Liver (tissue), 7 donors: ENCODE measurements at regions not wholly inside any gene's neighbourhood (a gene's known extent, or its start where the extent isn't known, plus 50 kb on each side); places are given as distances from the start of the nearest gene placed in this dataset.

Experiments
- DNase-seq: peaks from one replicate; pipeline ENCODE4 v3.0.0-alpha.2; 2017; ENCODE audit warnings: low spot score
- H3K27ac ChIP-seq, 2 donors: one replicate each; pipeline ENCODE4 v1.7.0; 2013; ENCODE audit warnings: inconsistent platforms in 2 of 2, low read length in 2 of 2, control low read depth in 1 of 2, low read depth in 1 of 2, mild to moderate bottlenecking in 1 of 2
- H3K27me3 ChIP-seq, 4 donors: one replicate each; pipeline versions ENCODE4 v1.6.1 to v1.7.0; 2013; ENCODE audit warnings: low read length in 3 of 4, inconsistent platforms in 1 of 4, mild to moderate bottlenecking in 1 of 4, moderate library complexity in 1 of 4; ENCODE audit not compliant: control insufficient read depth in 4 of 4, insufficient read depth in 4 of 4
- H3K36me3 ChIP-seq, 4 donors: one replicate each; pipeline versions ENCODE4 v1.6.1 to v1.7.0; 2013; ENCODE audit warnings: low read length in 3 of 4, mild to moderate bottlenecking in 3 of 4, low read depth in 1 of 4, moderate library complexity in 1 of 4; ENCODE audit not compliant: control insufficient read depth in 4 of 4, insufficient read depth in 3 of 4
- H3K4me1 ChIP-seq, 4 donors: one replicate each; pipeline versions ENCODE4 v1.6.1 to v1.7.0; 2013; ENCODE audit warnings: low read length in 3 of 4, mild to moderate bottlenecking in 3 of 4, moderate library complexity in 1 of 4; ENCODE audit not compliant: control insufficient read depth in 4 of 4, insufficient read depth in 4 of 4
- H3K4me3 ChIP-seq, 3 donors: one replicate each; pipeline versions ENCODE4 v1.6.1 to v1.7.0; 2013; ENCODE audit warnings: low read length in 3 of 3, control low read depth in 1 of 3, low read depth in 1 of 3, mild to moderate bottlenecking in 1 of 3
- H3K9ac ChIP-seq, 2 donors: one replicate each; pipeline ENCODE4 v1.7.0; 2013; ENCODE audit warnings: low read length in 2 of 2, mild to moderate bottlenecking in 2 of 2, moderate library complexity in 2 of 2, control low read depth in 1 of 2, low read depth in 1 of 2
- H3K9me3 ChIP-seq, 4 donors: one replicate each; pipeline versions ENCODE4 v1.6.1 to v1.7.0; 2013; ENCODE audit warnings: low read length in 3 of 4; ENCODE audit not compliant: control insufficient read depth in 4 of 4
- ATF3 ChIP-seq: IDR thresholded peaks from 2 replicates; pipeline ENCODE4 v1.6.1; 2016; ENCODE audit warnings: antibody characterized with exemption
- EGR1 ChIP-seq, 2 donors: IDR thresholded peaks; 2 replicates each; pipeline ENCODE4 v1.6.1; 2016 to 2018; ENCODE audit warnings: antibody characterized with exemption in 2 of 2, low read depth in 2 of 2
- FOXA1 ChIP-seq: IDR thresholded peaks from 2 replicates; pipeline ENCODE4 v1.6.1; 2016; ENCODE audit warnings: antibody characterized with exemption
- FOXA2 ChIP-seq: IDR thresholded peaks from 2 replicates; pipeline ENCODE4 v1.6.1; 2016; ENCODE audit warnings: antibody characterized with exemption
- GABPA ChIP-seq, 2 donors: IDR thresholded peaks in 1 of 2; conservative IDR thresholded peaks in 1 of 2; 2 replicates each; pipeline ENCODE4 v1.6.1; 2016; ENCODE audit warnings: antibody characterized with exemption in 2 of 2, mild to moderate bottlenecking in 1 of 2, moderate library complexity in 1 of 2
- HNF4A ChIP-seq, 2 donors: conservative IDR thresholded peaks; 2 replicates each; pipeline ENCODE4 v1.6.1; 2016; ENCODE audit warnings: antibody characterized with exemption in 2 of 2, mild to moderate bottlenecking in 2 of 2
- HNF4G ChIP-seq: IDR thresholded peaks from 2 replicates; pipeline ENCODE4 v1.6.1; 2016; ENCODE audit warnings: antibody characterized with exemption
- JUND ChIP-seq, 2 donors: IDR thresholded peaks; 2 replicates each; pipeline ENCODE4 v1.6.1; 2016; ENCODE audit warnings: antibody characterized with exemption in 2 of 2
- MAX ChIP-seq: IDR thresholded peaks from 2 replicates; pipeline ENCODE4 v1.6.1; 2016; ENCODE audit warnings: antibody characterized with exemption
- NR2F2 ChIP-seq: IDR thresholded peaks from 2 replicates; pipeline ENCODE4 v1.6.1; 2016; ENCODE audit warnings: antibody characterized with exemption
- RAD21 ChIP-seq, 2 donors: IDR thresholded peaks; 2 replicates each; pipeline ENCODE4 v1.6.1; 2016; ENCODE audit warnings: antibody characterized with exemption in 2 of 2, mild to moderate bottlenecking in 2 of 2
- RXRA ChIP-seq, 2 donors: IDR thresholded peaks; 2 replicates each; pipeline ENCODE4 v1.6.1; 2017 to 2018; ENCODE audit warnings: antibody characterized with exemption in 2 of 2, mild to moderate bottlenecking in 1 of 2
- SP1 ChIP-seq: IDR thresholded peaks from 2 replicates; pipeline ENCODE4 v1.6.1; 2018; ENCODE audit warnings: antibody characterized with exemption, mild to moderate bottlenecking
- TAF1 ChIP-seq: conservative IDR thresholded peaks from 2 replicates; pipeline ENCODE4 v1.6.1; 2016; ENCODE audit warnings: antibody characterized with exemption, mild to moderate bottlenecking
- WGBS: extraction: QIAGEN DNeasy Blood & Tissue Kit; methylation state at CpG from one replicate; pipeline ENCODE4 v1.1.7; 2013; 5-methylcytosine and 5-hydroxymethylcytosine counted together
- TF ChIP-seq, protein P1 (sequence below): IDR thresholded peaks from 2 replicates; pipeline ENCODE4 v1.6.1; 2016; ENCODE audit warnings: antibody characterized with exemption
- donor health status: healthy.
- donor health status: healthy.
- donor health status: healthy.
- donor health status: healthy.

DNA sequence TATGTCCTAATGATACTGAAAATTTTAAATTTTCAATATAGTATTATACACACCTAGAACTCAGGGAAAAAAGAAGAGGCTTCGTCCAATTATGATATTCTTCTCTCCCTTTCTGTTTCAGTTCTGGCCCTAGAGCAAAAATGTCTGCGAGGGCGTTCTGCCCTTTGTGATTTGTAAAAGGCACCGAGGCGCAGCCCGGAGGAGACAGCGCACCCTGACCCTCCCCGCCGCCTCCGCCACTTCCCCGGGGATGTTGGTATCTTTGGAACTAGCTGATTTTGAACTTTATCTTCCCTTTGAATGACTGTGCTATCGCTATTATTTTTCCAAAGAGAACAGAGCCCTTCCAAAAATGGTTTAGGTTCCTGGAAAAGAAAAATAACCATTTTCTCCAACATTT, 173.2 kb upstream of the FAM9B start (continued):
- TF ChIP-seq, protein P1, sequence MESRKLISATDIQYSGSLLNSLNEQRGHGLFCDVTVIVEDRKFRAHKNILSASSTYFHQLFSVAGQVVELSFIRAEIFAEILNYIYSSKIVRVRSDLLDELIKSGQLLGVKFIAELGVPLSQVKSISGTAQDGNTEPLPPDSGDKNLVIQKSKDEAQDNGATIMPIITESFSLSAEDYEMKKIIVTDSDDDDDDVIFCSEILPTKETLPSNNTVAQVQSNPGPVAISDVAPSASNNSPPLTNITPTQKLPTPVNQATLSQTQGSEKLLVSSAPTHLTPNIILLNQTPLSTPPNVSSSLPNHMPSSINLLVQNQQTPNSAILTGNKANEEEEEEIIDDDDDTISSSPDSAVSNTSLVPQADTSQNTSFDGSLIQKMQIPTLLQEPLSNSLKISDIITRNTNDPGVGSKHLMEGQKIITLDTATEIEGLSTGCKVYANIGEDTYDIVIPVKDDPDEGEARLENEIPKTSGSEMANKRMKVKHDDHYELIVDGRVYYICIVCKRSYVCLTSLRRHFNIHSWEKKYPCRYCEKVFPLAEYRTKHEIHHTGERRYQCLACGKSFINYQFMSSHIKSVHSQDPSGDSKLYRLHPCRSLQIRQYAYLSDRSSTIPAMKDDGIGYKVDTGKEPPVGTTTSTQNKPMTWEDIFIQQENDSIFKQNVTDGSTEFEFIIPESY: no peak
- no peak for TF ChIP-seq NR2F2
- TF ChIP-seq HNF4A (conservative IDR thresholded peaks at IDR 0.05): peak in 1 of 2 donors; percentile 28
- no peak for TF ChIP-seq TAF1
- no peak for TF ChIP-seq EGR1 (IDR thresholded peaks at IDR 0.05; ENCODE audit: low read depth in 2 of 2)
- TF ChIP-seq RXRA (IDR thresholded peaks at IDR 0.05): peak in 1 of 2 donors; percentile 4
- TF ChIP-seq MAX: no peak
- no peak for TF ChIP-seq FOXA1
- TF ChIP-seq HNF4G: no peak
- no peak for TF ChIP-seq JUND (IDR thresholded peaks at IDR 0.05)

GRCh38 chrX:9211269-9211668, 177.3 kb upstream of the FAM9B start:
- 92% methylated on average over 7 of the region's 7 CpGs for WGBS
- Histone ChIP-seq H3K36me3 (no peaks in the 10 kb centered on the region), H3K27me3 (no peaks in the 10 kb centered on the region), H3K4me1 (peaks cover 0 to 2% (median 0%) of the 10 kb centered on the region in 4 donors), H3K9ac (no peak overlapping the region), H3K4me3 (no peak overlapping the region), H3K9me3 (no peaks in the 10 kb centered on the region), H3K27ac (no peak overlapping the region)
- no peak for DNase-seq
- no peak for TF ChIP-seq GABPA (IDR thresholded peaks at IDR 0.05 in 1 of 2, conservative IDR thresholded peaks at IDR 0.05 in 1 of 2)
- TF ChIP-seq, protein P1: no peak

DNA sequence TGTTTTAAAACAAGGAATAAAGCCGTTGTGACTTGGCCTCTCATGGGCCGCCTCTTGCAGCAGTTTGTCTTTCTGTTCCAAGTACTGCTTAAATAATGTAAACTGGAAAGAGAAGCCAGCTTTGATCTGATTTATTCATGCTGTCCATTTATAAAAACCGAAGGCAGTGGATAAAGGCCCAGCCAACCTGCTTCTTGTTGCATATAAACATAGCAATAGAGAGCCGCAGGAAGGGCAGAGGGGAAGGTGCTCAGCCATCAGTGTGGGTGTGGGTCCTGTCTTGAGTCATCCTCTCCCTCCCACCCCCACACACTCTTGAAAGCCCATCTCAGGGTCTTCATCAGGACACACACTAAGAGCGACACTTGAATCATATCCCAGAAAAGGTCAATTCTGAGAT, 187.9 kb upstream of the FAM9B start:
- Histone ChIP-seq H3K27me3 (no peaks in the 10 kb centered on the region), H3K9ac (no peak overlapping the region), H3K4me1 (no peaks in the 10 kb centered on the region), H3K9me3 (no peaks in the 10 kb centered on the region), H3K36me3 (no peaks in the 10 kb centered on the region), H3K27ac (no peak overlapping the region), H3K4me3 (no peak overlapping the region)
- TF ChIP-seq SP1 (no peak), NR2F2 (no peak), HNF4G (no peak), GABPA (IDR thresholded peaks at IDR 0.05 in 1 of 2, conservative IDR thresholded peaks at IDR 0.05 in 1 of 2) (no peak), FOXA2 (no peak), TAF1 (no peak), RXRA (IDR thresholded peaks at IDR 0.05) (no peak), RAD21 (IDR thresholded peaks at IDR 0.05) (no peak), HNF4A (conservative IDR thresholded peaks at IDR 0.05) (no peak), ATF3 (no peak), JUND (IDR thresholded peaks at IDR 0.05) (no peak)
- TF ChIP-seq, protein P1: no peak
- no peak for DNase-seq
- WGBS: 88% methylated on average over 5 of the region's 5 CpGs
